Inferior parietal cortex (tissue), 1 donor: ENCODE measurements at regions not wholly inside any gene's neighbourhood (a gene's known extent, or its start where the extent isn't known, plus 50 kb on each side); places are given as distances from the start of the nearest gene placed in this dataset.

ENCODE experiments used
- DNase-seq: peaks from one replicate; pipeline ENCODE4 v3.0.0-alpha.2; 2016; ENCODE audit errors: extremely low spot score

DNA sequence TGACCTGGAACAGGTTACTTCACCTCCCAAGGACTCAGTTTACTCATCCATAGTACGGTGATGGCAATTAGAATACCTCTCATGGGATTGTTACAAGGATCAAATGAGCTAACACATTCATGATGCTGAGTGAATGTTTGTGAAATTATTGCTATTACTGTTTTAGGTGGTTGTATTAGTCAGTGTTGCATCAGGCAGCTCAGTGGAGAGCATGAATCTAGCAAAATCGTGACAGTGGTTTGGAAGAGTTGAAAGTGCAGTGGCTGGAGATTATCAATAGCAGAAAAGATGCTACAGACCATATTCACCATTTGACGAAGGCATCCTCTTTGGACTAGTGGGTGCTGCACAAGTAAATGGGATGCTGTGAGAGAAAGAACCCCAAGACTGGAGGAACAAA lies 50.4 kb upstream of the CTNNBL1 start:
- no peak for DNase-seq

DNA sequence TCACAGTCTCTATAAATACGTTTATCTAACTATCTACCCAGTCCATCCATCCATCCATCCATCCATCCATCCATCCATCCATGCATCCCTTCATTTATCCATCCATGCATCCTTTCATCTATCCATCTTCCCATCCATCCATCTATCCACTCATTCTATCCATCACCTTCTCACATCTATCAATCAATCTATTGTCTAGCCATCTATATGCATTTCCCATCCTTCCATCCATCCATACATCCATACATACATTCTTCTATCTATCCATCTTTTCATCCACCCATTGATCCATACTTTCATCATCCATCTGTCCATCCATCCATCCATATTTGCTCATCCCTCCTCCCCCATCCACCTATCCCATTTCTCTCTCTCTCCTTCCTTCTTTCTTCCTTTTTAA lies 51.6 kb upstream of the CTNNBL1 start:
- DNase-seq: no peak

DNA sequence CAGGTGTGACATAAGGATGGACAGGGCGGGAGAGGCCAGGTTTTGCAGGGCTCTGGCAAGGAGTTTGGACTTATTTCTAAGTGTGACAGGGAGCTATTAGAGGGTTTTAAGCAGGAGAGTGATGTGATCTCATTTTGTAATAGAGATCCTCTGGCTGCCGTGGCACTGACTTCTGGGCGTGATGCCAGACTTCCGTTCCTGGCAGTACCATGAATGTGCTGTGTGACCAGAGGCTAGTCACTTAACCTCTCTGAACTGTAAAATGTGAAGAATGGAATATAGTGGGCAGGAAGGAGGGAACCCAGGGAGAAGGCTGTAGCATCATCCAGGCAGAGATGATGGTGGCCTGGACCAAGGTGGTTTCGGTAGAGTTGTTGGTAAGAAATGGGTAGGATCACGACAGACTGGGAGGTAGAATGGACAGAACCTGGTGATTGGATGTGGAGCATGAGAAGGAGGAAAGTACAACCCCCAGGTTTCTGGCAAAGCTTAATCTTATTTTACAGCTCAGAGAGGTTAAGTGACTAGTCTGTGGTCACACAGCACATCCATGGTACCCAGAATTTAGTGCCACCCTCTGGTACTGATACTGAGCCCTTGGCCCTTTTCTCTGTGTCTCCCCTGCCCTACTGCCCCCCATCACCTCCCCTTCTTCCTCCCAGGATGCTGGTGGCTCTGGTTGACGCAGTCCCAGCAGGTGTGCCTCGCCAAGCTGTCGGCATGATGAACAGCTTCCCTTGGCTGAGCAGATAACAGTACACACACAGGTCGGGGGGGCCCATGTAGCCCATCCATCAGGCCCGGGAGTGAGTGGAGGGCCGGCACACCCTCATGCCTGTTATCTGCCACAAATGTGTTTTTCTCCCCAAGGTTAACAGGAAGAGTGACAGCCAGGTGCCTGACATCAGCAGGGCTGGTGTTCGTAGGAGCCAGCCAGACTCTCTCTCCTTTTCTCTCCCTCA lies 52.9 kb upstream of the CTNNBL1 start:
- no peak for DNase-seq

DNA sequence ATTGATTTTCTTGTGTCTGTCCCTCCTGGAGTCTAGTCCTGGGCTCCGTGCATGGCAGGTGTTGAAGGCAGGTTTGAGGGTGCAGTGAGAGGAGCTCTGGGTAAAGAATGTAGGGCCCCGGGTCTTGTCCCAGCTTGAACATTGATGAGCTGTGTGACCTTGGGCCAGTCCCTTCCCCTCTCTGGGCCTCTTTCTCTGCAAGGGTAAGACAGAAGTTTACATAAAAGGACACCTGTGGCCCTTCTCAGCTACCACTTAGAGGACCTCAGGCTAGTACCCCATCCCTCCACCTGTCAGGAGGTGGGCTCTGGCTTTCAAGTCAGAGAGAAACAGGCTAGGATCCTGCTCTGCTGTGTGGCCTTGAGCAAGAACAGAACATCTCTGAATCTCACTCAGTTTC lies 55.3 kb upstream of the CTNNBL1 start:
- DNase-seq: no peak

DNA sequence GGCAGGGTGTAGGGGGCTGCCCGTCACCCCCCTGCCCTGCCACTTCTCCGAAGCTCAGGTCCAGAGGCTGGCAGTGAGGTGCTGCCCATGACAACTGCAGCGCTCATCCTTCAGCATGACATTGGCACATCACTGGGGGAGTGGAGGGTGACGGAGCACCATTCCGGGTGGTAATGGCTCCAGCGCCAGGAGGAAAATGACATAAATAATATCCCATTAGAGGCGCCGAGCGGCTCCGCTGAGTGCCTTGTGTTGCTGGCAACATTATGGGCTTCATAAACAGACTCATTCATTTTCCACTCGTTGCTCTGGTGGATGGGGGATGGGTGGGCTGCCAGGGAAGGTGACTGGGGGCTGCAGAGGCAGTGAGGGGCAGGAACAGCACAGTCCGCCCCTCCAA lies 56.9 kb upstream of the CTNNBL1 start:
- DNase-seq: no peak

DNA sequence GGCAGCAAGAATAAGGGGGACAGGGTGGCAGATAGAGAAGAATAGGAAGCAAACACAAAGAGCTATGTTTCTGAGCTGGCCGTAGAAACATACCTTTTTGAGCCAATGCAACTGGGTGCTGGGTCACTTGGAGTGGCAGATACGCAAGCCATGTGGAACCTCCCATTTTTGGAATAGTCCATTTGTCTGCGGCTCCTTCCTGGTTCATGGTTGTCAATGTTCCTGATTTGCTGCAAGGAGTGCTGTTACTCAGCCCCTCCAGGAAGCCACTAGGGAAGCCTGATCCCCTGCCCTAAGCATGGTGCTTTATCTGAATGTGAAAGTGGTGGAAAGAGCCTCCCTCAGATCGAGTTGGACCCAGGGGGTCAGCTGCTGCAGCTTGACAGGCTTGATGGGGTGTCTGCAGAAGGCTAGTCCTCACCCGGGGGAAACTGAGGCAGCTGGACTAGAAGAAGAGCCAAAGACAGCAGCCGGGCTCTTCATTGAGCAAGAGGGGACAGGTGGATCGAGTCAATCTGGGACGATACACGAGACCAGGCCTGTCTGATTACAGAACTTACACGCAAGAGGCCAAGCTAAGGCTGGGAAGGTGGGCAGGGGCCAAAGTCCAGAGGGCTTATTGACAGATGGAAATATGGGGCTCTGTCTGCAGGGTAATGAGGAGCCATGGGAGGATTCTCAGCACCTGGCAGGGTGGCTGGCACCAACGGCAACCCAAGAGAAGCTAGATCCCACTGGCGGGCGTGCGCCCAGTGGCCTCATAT lies 57.4 kb upstream of the CTNNBL1 start:
- no peak for DNase-seq

DNA sequence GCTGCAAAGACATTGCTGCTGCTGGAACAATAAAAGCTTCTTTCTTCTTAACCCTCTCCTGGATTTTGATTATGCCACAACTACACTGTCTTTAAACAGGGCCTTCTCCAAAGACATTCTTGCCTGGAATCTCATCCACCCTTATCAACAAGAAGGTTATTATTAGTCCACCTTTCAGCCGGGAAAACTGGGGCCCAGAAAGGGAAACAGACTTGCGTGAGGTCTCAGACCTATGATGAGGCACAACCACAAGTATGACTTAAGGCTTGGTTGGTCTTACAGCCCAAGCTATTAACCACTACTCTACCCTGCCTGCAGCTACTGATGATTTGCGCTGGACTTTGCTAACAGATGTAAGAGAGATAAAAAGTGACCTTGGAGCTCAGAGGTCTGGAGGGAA lies 62.8 kb upstream of the CTNNBL1 start:
- no peak for DNase-seq

DNA sequence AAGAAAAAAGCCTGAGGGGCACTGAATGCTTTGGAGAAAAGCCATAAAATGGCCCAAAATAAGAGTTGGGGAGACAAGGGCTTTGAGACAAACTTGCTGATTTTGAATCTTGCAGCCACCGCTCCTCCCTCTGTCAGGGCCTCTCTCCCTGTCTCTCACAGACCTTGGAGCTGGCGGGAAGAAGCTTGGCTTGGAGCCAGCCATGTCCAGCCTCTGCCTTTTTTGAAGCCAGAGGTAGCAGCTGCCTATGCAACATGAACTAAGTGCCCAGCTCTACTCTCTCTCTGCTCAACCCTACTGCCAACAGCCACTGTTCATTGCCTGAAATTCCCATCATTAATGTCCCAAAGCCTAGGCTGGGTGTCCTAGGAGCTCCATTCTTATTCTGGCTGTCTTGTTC lies 63.7 kb upstream of the CTNNBL1 start:
- DNase-seq: no peak

DNA sequence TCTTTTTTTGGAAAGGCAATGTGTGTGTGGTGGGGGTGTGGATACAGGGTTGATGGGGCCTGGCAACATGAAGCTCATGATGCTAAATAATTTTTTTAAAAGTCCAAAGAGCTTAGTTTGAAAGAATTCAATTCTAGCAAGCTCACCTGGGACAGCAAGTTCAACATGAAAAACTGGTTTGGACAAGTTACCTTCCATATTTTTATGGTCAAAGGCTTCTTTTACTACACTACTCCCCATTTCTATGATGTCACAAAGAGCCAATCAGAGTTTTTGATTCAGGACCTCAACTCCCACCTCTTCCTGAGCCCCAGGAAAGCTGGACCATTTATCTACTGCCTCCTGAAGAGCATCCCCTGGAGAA lies 66.1 kb upstream of the CTNNBL1 start:
- no peak for DNase-seq

DNA sequence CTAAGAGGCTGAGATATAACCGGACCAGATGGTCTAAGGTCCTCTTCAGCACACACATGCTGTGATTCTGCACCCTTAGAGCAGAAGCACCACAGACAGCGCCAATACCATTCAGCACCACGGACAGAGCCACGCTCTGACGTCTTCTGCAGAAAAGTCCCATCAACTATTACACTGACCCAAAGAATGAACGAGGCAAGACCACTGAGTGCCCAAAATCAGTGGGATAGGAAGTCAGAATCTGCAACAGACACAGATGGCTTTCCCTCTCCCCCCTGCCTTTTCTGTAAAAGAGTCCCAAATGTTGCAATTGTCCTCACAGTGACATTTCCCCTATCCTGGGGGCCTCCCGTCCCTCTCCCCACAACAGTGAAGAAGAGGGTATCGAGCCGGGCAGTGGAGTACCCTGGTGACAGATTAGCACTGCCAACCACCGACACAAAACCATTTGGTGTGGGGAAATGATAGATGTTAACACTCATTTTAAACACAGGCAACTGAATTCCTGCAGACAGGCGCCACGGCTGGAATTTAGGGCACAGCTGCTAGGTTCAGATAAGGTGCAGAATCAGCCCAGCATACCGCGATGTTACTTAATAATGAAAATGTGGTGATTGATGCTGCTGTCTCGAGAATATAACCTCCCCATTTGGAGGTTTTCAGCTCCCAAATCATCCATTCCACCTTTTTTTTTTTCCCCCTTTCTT lies 66.6 kb upstream of the CTNNBL1 start:
- DNase-seq: peak; percentile 15

DNA sequence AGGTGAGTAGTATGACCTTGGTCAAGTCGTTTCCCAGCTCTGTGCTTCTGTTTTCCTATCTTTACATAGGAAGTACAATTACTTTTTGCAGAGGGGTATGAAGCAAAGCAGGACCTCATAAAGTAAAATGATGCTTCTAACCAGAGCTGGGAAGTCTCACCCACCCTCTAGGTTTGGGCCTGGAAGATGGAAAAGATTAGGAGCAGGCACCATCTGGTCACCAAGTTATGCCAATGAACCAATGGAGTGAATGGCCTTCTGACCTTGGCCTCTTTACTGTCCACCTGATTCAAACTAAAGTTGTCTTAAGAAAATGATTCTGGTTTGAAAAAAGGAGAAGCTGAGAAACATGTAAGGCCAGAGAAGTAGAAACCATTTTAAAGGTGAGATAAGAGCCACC lies 68.9 kb upstream of the CTNNBL1 start:
- DNase-seq: no peak

DNA sequence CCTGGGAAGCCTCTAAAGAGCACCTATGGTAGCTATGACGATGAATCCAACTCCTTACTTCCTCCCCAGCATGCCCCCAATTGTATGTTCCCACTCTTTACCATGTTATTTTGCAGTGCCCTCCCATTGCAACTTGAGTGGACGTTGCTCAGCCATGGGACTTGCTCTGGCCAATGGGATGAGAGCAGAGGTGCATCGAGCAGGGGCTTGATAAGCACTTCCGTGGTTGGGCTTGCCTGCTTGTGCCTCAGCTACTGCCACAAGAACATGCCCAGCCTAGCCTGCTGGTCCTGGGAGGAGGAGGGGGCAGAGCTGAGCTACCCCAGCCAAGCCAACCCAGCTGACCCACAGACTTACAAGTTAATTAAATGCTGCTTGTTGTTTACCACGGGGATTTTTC lies 71.1 kb upstream of the CTNNBL1 start:
- no peak for DNase-seq

DNA sequence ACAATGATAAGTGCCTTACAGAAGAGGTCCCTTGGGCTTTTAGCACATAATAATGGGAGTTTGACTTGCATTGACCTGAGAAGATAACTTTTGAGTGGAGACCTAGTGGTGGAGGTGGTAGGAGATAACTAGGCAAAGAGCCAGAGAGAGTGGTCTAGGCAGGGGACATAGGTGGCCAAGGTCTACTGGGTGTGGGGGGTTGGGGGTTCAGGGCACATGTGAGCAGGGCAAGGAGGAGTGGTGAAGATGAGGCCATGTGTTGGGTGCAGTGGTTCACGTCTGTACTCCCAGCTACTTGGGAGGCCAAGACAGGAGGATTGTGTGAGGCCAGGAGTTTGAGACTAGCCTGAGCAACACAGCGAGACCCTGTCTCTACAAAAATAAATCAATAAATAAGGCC lies 74.3 kb upstream of the CTNNBL1 start:
- DNase-seq: no peak

DNA sequence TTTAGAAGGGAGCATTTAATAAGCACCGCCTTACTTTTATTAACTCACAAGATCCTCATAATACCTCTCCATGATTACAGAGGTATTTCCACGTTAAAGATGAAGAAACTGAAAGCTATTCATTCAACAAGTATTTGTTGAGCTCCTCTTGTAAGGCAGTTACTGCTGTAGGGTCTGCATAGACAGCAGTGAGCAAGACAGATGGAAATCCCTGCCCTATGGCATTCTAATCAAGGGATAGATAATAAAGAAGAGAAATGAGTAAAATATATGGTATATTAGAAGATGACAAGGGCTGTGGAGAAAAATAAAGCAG lies 77.8 kb upstream of the CTNNBL1 start:
- DNase-seq: no peak

DNA sequence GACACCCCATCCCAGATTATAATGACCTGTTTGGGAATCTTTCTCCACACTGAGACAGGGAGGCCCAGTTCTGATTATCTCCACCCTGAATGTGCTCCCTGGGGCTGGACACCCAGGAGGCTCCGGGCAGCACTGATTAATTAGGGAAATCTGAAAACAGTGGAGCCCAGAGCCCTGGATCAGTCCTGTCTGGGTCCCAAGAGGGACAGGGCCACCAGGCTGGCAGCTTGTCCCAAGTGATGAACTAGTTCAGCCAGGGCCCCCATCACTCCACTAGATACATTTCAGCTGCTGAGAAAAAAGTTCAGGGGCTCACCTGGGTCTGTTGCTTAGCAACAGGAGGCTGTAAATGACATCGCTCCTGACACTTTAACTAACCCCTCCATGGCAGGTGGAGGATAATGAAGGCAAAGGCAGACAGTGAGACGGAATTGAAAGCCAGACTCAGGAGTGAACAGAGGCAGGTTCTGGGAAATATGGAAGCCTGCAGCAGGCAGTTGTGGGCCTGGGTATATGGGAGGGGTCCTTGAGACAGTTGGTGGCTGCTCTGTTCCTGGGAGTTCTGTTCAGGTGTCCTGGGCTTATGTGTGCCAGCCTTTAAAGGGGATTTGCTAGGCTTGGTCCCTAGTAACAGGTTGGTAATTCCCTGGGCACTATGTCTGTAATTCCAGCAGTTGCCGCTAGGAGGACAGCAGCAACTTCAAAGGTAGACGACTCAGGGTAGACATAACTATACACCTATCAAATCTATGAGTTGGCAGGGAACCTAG lies 78.3 kb upstream of the CTNNBL1 start:
- no peak for DNase-seq

DNA sequence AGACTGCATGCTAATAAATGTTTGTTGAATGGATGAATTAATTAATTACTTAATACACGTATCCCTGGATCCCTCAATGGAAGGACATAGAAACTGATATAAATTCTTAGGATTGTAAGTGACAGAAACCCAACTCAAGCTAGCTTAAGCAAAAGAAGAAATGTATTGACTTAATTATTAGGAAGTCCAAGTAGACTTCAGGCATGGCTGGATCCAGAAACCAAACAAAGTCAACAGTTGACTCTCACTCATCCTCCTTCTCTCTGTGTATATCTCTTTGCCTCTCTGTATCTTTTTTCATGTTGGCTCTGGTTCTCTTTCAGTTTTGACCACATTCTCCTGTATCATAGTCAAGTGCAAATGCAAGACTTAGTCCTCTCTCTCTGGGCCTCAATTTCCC lies 82.0 kb upstream of the CTNNBL1 start:
- DNase-seq: no peak

DNA sequence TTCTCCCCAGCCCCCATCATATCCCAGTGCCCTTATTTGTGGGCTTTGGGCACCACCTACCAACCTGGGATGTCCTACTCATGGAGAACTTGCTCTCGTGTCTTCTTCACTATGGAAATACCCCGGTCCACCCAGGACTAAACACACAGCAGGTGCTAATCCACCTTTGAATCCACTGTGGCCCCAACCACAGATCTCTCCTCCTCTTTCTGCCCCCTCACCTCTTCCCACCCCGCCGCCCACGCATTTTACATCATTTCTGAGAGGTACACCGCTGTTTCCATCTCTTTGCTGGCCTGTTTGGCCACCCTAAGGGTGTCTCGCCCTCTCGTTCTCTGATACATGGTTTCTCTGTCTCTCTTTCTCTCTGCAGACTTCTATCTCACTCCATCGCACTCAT lies 82.5 kb upstream of the CTNNBL1 start:
- DNase-seq: no peak

DNA sequence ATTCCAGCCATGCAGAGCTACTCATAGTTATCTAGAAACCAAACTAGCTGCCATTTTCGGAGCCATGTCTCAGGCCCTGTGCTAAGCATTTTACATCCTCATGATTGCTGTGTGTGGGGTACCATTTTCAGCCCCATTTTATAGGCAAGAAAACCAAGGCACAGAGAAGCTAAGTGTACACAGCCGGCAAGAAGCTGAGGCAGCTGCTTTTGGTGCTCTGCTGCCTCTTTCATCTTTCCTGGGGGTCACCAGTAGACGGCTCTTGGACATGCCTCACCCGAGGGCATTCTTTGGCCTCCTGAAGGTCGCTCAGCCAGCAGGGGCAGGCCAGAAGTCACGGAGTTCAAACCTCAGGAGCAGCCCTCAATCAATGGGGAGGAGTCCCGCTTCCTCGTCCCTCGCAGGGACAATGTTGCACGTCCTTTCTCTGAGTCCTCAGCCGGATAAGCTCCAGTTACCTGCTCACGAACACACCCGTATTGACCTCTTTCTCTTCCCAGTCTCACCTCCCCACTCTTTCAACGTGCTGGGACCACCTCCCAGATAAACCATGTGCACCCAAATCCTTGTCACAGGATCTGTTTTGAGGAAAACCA lies 82.6 kb upstream of the BLCAP start:
- no peak for DNase-seq

DNA sequence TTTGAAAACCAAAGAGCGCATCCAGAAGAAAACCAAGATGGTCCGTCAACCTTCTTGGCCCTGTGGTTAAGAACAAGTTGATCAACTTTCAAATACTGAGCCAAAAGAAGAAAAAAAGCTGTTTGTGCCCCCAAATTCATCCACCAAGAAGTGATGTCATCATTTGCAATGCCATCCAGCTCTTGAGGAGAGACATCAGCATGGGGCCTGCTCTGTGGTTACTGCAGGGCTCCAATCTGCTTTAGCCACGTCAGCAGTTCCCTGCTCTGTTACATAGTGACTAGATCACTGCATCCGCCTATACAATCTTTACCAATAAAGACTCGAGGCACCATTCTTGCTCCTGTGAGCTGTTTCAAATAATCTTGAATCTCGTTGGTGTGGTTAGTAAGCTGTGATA lies 75.0 kb upstream of the BLCAP start:
- DNase-seq: no peak

DNA sequence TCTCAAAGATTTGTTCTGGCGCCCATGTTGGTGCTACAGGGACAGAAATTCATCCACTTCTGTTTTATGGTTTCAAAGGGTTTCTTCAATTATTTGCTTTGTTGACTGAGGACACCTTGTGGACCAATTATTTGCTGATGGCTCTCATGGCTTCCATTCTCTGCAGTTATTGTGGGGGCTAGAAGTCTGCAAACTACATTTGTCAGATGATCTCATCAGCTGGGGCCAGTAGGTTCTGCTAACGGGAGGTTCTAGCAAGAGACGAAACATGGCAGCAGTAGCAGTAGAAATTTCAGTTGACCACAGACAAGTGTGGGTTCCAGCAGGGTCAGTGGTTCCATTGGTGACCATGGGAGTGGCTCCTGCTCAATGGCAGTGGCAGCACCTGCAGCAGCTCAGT lies 72.8 kb upstream of the BLCAP start:
- DNase-seq: no peak

DNA sequence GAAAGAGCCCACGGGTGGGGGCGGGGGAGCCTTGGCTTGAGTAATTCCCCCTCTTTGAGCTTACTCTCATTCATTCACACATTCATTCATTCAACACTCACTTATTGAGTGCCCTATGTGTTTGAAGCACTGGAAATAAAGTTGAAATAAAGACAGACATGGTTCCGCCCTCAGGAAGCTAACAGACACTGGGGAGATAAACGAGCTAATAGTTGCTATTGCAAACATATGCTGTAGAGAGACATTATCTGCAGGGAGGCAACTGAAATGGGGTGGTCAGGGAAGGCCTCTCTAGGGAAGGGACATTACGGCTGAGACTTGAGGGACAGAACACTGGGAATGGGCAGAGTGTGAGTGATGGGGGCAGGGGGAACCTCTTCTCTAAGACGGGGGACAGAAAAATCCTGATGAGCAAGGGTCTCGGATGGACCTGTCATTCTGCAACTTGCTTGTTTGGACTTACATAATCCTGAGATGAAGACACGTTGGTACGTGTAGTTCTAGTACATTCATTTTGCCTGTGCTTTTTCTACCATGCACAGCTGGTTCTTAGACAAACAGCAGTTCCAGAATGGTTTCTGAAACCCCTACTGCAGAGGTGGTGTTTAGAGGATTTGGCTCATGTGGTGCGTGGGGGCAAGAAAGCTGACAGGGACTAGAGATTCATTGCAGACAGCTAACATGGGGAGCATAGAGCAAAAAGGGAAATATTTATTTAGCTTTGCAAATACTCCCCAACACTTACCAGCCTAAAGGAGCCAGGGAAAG lies 71.1 kb upstream of the BLCAP start:
- peak; percentile 49 for DNase-seq
